ENCODE measurements at regions not wholly inside any gene's neighbourhood (a gene's known extent, or its start where the extent isn't known, plus 50 kb on each side); places are given as distances from the start of the nearest gene placed in this dataset.

GRCh38 chrX:475926-476723 lies 89.4 kb upstream of the PPP2R3B start:
- Histone ChIP-seq H3K27me3 (ENCODE audit: control insufficient read depth, insufficient read depth, low read length) (no peaks in the 10 kb centered on the region), H3K79me2 (ENCODE audit: control insufficient read depth, insufficient read depth, low read length) (no peaks in the 10 kb centered on the region), H3K4me2 (ENCODE audit: extremely low read depth, insufficient read depth, low read length) (no peak overlapping the region), H3K9ac (ENCODE audit: insufficient read depth, low read length) (no peak overlapping the region), H3K9me3 (ENCODE audit: control insufficient read depth, insufficient read depth, low read depth, low read length) (no peaks in the 10 kb centered on the region), H3K36me3 (ENCODE audit: control insufficient read depth, insufficient read depth, low read length) (no peaks in the 10 kb centered on the region), H3K4me1 (ENCODE audit: control insufficient read depth, extremely low read depth, insufficient read depth, low read length) (no peaks in the 10 kb centered on the region), H3K4me3 (replicated peaks in 1 of 4; ENCODE audit: control extremely low read depth in 1 of 4, insufficient read depth in 1 of 4, low read depth in 3 of 4, low read length in 4 of 4) (no peak overlapping the region), H3K27ac (ENCODE audit: insufficient read depth, low read length) (no peak overlapping the region), H4K20me1 (ENCODE audit: control insufficient read depth, extremely low read depth, insufficient read depth, low read length) (no peaks in the 10 kb centered on the region), H2AFZ (ENCODE audit: low read length) (no peak overlapping the region)
- no peak for DNase-seq (ENCODE audit: low read depth in 2 of 2)
- TF ChIP-seq EZH2 (IDR thresholded peaks at IDR 0.05; ENCODE audit: low read length, missing control alignments) (no peak), CTCF (conservative IDR thresholded peaks at IDR 0.05 in 1 of 2, IDR thresholded peaks at IDR 0.05 in 1 of 2; ENCODE audit: low read depth in 1 of 2, low read length in 2 of 2) (no peak)

GRCh38 chrX:476724-477075 lies 90.0 kb upstream of the PPP2R3B start:
- Histone ChIP-seq H2AFZ (ENCODE audit: low read length) (no peak overlapping the region), H3K4me1 (ENCODE audit: control insufficient read depth, extremely low read depth, insufficient read depth, low read length) (no peaks in the 10 kb centered on the region), H4K20me1 (ENCODE audit: control insufficient read depth, extremely low read depth, insufficient read depth, low read length) (no peaks in the 10 kb centered on the region), H3K9ac (ENCODE audit: insufficient read depth, low read length) (no peak overlapping the region), H3K79me2 (ENCODE audit: control insufficient read depth, insufficient read depth, low read length) (no peaks in the 10 kb centered on the region), H3K4me2 (ENCODE audit: extremely low read depth, insufficient read depth, low read length) (no peak overlapping the region), H3K36me3 (ENCODE audit: control insufficient read depth, insufficient read depth, low read length) (no peaks in the 10 kb centered on the region), H3K27ac (ENCODE audit: insufficient read depth, low read length) (no peak overlapping the region), H3K4me3 (replicated peaks in 1 of 4; ENCODE audit: control extremely low read depth in 1 of 4, insufficient read depth in 1 of 4, low read depth in 3 of 4, low read length in 4 of 4) (no peak overlapping the region), H3K27me3 (ENCODE audit: control insufficient read depth, insufficient read depth, low read length) (no peaks in the 10 kb centered on the region), H3K9me3 (ENCODE audit: control insufficient read depth, insufficient read depth, low read depth, low read length) (no peaks in the 10 kb centered on the region)
- DNase-seq (ENCODE audit: low read depth in 2 of 2): no peak
- TF ChIP-seq EZH2 (IDR thresholded peaks at IDR 0.05; ENCODE audit: low read length, missing control alignments): no peak
- no peak for TF ChIP-seq CTCF (conservative IDR thresholded peaks at IDR 0.05 in 1 of 2, IDR thresholded peaks at IDR 0.05 in 1 of 2; ENCODE audit: low read depth in 1 of 2, low read length in 2 of 2)

- no peaks in the 10 kb centered on the region for H3K79me2 ChIP-seq (ENCODE audit: control insufficient read depth, insufficient read depth, low read length)
- H3K4me3 ChIP-seq (replicated peaks in 1 of 4; ENCODE audit: control extremely low read depth in 1 of 4, insufficient read depth in 1 of 4, low read depth in 3 of 4, low read length in 4 of 4): no peak overlapping the region
- no peak overlapping the region for H2AFZ ChIP-seq (ENCODE audit: low read length)
- no peaks in the 10 kb centered on the region for H3K36me3 ChIP-seq (ENCODE audit: control insufficient read depth, insufficient read depth, low read length)
- H3K27ac ChIP-seq (ENCODE audit: insufficient read depth, low read length): no peak overlapping the region
- TF ChIP-seq CTCF (conservative IDR thresholded peaks at IDR 0.05 in 1 of 2, IDR thresholded peaks at IDR 0.05 in 1 of 2; ENCODE audit: low read depth in 1 of 2, low read length in 2 of 2) (no peak), EZH2 (IDR thresholded peaks at IDR 0.05; ENCODE audit: low read length, missing control alignments) (no peak)
- DNase-seq (ENCODE audit: low read depth in 2 of 2): no peak
- no peaks in the 10 kb centered on the region for H3K9me3 ChIP-seq (ENCODE audit: control insufficient read depth, insufficient read depth, low read depth, low read length)
- no peak overlapping the region for H3K9ac ChIP-seq (ENCODE audit: insufficient read depth, low read length)
- H4K20me1 ChIP-seq (ENCODE audit: control insufficient read depth, extremely low read depth, insufficient read depth, low read length): no peaks in the 10 kb centered on the region
- no peak overlapping the region for H3K4me2 ChIP-seq (ENCODE audit: extremely low read depth, insufficient read depth, low read length)
- no peaks in the 10 kb centered on the region for H3K27me3 ChIP-seq (ENCODE audit: control insufficient read depth, insufficient read depth, low read length)
- H3K4me1 ChIP-seq (ENCODE audit: control insufficient read depth, extremely low read depth, insufficient read depth, low read length): no peaks in the 10 kb centered on the region
These were observed 90.8 kb upstream of the PPP2R3B start for GRCh38 chrX:477441-478012.

All from fibroblast of lung (primary cell).